HEK293T (cell line): ENCODE measurements at regions not wholly inside any gene's neighbourhood (a gene's known extent, or its start where the extent isn't known, plus 50 kb on each side); places are given as distances from the start of the nearest gene placed in this dataset.

Experiments used
- ARNT ChIP-seq: fragments of 450-650 bp; IDR thresholded peaks from 2 replicates; pipeline ENCODE4 v1.6.1; 2017; ENCODE audit warnings: mild to moderate bottlenecking
- BHLHE40 ChIP-seq: fragments of 450-650 bp; IDR thresholded peaks from 2 replicates; pipeline ENCODE4 v1.6.1; 2016; ENCODE audit warnings: mild to moderate bottlenecking, moderate library complexity, borderline replicate concordance
- ELF4 ChIP-seq: fragments of 450-650 bp; IDR thresholded peaks from 2 replicates; pipeline ENCODE4 v1.6.1; 2017; ENCODE audit warnings: antibody characterized with exemption
- FOXK2 ChIP-seq: fragments of 450-650 bp; IDR thresholded peaks from 2 replicates; pipeline ENCODE4 v1.6.1; 2016; ENCODE audit warnings: mild to moderate bottlenecking
- NFRKB ChIP-seq: fragments of 450-650 bp; IDR thresholded peaks from 2 replicates; pipeline ENCODE4 v1.6.1; 2016; ENCODE audit warnings: mild to moderate bottlenecking, moderate library complexity
- SP1 ChIP-seq: fragments of 450-650 bp; IDR thresholded peaks from 2 replicates; pipeline ENCODE4 v1.6.1; 2017
- SUZ12 ChIP-seq: fragments of 450-650 bp; IDR thresholded peaks from 2 replicates; pipeline ENCODE4 v1.6.1; 2016; ENCODE audit warnings: mild to moderate bottlenecking
- TARDBP ChIP-seq: fragments of 450-650 bp; IDR thresholded peaks from 2 replicates; pipeline ENCODE4 v1.6.1; 2016
- TF ChIP-seq, protein P1 (sequence below): fragments of 450-650 bp; IDR thresholded peaks from 2 replicates; pipeline ENCODE4 v1.6.1; 2016

DNA sequence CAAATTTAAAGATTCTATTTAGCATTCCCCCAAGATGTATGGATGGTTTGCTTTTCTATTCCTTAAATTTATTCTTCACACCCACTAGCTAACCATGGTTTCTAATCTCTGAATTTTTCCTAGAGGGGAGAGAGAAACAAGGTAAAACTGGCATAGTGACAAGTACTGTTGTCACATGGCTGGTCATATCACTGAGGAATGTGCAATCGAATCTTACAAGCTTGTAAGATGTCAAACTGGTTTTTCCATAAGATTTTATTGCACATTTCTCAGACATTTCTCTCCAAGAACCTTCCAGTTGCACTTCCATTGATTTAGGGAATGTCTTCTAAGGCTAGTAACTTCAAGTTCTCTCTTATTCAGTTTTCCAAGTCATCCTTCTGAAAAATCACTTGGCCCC, 89.8 kb downstream of the MBL2 start:
- no peak for TF ChIP-seq NFRKB
- no peak for TF ChIP-seq BHLHE40
- no peak for TF ChIP-seq ARNT
- no peak for TF ChIP-seq FOXK2
- no peak for TF ChIP-seq TARDBP
- TF ChIP-seq SUZ12 = no peak
- TF ChIP-seq, protein P1, sequence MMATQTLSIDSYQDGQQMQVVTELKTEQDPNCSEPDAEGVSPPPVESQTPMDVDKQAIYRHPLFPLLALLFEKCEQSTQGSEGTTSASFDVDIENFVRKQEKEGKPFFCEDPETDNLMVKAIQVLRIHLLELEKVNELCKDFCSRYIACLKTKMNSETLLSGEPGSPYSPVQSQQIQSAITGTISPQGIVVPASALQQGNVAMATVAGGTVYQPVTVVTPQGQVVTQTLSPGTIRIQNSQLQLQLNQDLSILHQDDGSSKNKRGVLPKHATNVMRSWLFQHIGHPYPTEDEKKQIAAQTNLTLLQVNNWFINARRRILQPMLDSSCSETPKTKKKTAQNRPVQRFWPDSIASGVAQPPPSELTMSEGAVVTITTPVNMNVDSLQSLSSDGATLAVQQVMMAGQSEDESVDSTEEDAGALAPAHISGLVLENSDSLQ = no peak
- TF ChIP-seq SP1 = no peak
- no peak for TF ChIP-seq ELF4
